ENCODE measurements at regions not wholly inside any gene's neighbourhood (a gene's known extent, or its start where the extent isn't known, plus 50 kb on each side); places are given as distances from the start of the nearest gene placed in this dataset.

GRCh38 chr2:217673627-217674026 lies 329.2 kb downstream of the TNS1 start:
- no peak overlapping the region for H3K27ac ChIP-seq

GRCh38 chr2:217672472-217672871 lies 330.3 kb downstream of the TNS1 start:
- Histone ChIP-seq H3K27me3 (no peaks in the 10 kb centered on the region), H3K36me3 (no peaks in the 10 kb centered on the region), H3K27ac (no peak overlapping the region), H4K20me1 (no peaks in the 10 kb centered on the region), H3K4me2 (no peak overlapping the region), H3K4me1 (peaks cover 0 to 6% (median 0%) of the 10 kb centered on the region in 10 experiments; a peak in 2 of 20 replicates), H3K9me3 (replicated peaks in 1 of 11) (peaks cover 0 to 8% (median 0%) of the 10 kb centered on the region in 11 experiments; a peak in 2 of 22 replicates), H3K4me3 (no peak overlapping the region), H3K9ac (no peak overlapping the region)
- no peak for TF ChIP-seq Cebpa-rat (IDR thresholded peaks at IDR 0.05)

More at GRCh38 chr2:217673627-217674026, 329.2 kb downstream of the TNS1 start:
- no peak for TF ChIP-seq Cebpa-rat (IDR thresholded peaks at IDR 0.05)
- no peaks in the 10 kb centered on the region for H3K27me3 ChIP-seq
- no peak overlapping the region for H3K4me3 ChIP-seq
- no peak overlapping the region for H3K9ac ChIP-seq
- H3K4me1 ChIP-seq, result peaks cover 0 to 6% (median 0%) of the 10 kb centered on the region in 10 experiments; a peak in 2 of 20 replicates
- H3K36me3 ChIP-seq, result no peaks in the 10 kb centered on the region
- H3K9me3 ChIP-seq (replicated peaks in 1 of 11), result peaks cover 0 to 8% (median 3%) of the 10 kb centered on the region in 11 experiments; a peak in 5 of 22 replicates
- no peaks in the 10 kb centered on the region for H4K20me1 ChIP-seq
- H3K4me2 ChIP-seq, result no peak overlapping the region

- TF ChIP-seq Cebpa-rat (IDR thresholded peaks at IDR 0.05), result no peak
- no peak overlapping the region for H3K4me2 ChIP-seq
These were observed 330.9 kb downstream of the TNS1 start for GRCh38 chr2:217671871-217672270.

GRCh38 chr2:217671075-217671474 lies 331.7 kb downstream of the TNS1 start:
- TF ChIP-seq Cebpa-rat (IDR thresholded peaks at IDR 0.05), result no peak
- H3K36me3 ChIP-seq, result no peaks in the 10 kb centered on the region

More at GRCh38 chr2:217671871-217672270, 330.9 kb downstream of the TNS1 start:
- Histone ChIP-seq H3K27ac (no peak overlapping the region), H3K36me3 (no peaks in the 10 kb centered on the region), H3K4me1 (peaks cover 0 to 6% (median 0%) of the 10 kb centered on the region in 10 experiments; a peak in 2 of 20 replicates), H3K4me3 (no peak overlapping the region), H3K27me3 (no peaks in the 10 kb centered on the region), H4K20me1 (no peaks in the 10 kb centered on the region), H3K9me3 (replicated peaks in 1 of 11) (peaks cover 0 to 8% (median 0%) of the 10 kb centered on the region in 11 experiments; a peak in 2 of 22 replicates), H3K9ac (no peak overlapping the region)

GRCh38 chr2:217669831-217670230 lies 333.0 kb downstream of the TNS1 start:
- TF ChIP-seq Cebpa-rat (IDR thresholded peaks at IDR 0.05), result no peak
- H3K27ac ChIP-seq, result no peak overlapping the region
- H3K4me2 ChIP-seq, result no peak overlapping the region

More at GRCh38 chr2:217671075-217671474, 331.7 kb downstream of the TNS1 start:
- Histone ChIP-seq H3K9ac (no peak overlapping the region), H3K27me3 (no peaks in the 10 kb centered on the region), H3K9me3 (replicated peaks in 1 of 11) (peaks cover 0 to 8% (median 0%) of the 10 kb centered on the region in 11 experiments; a peak in 2 of 22 replicates), H3K4me2 (peak overlapping the region in 3 of 11 experiments; percentile 7 to 22 (median 21); a peak in 3 of 22 replicates), H4K20me1 (no peaks in the 10 kb centered on the region), H3K4me1 (peaks cover 0 to 6% (median 0%) of the 10 kb centered on the region in 10 experiments; a peak in 2 of 20 replicates), H3K27ac (no peak overlapping the region), H3K4me3 (no peak overlapping the region)

GRCh38 chr2:217667512-217667911 lies 335.3 kb downstream of the TNS1 start:
- H3K27ac ChIP-seq, result no peak overlapping the region
- TF ChIP-seq Cebpa-rat (IDR thresholded peaks at IDR 0.05), result no peak

More at GRCh38 chr2:217669831-217670230, 333.0 kb downstream of the TNS1 start:
- no peak overlapping the region for H3K4me3 ChIP-seq
- no peaks in the 10 kb centered on the region for H4K20me1 ChIP-seq
- peaks cover 0 to 8% (median 0%) of the 10 kb centered on the region in 11 experiments; a peak in 2 of 22 replicates for H3K9me3 ChIP-seq (replicated peaks in 1 of 11)
- no peaks in the 10 kb centered on the region for H3K36me3 ChIP-seq
- peaks cover 0 to 7% (median 0%) of the 10 kb centered on the region in 11 experiments; a peak in 3 of 22 replicates for H3K27me3 ChIP-seq
- H3K4me1 ChIP-seq, result peaks cover 0 to 6% (median 0%) of the 10 kb centered on the region in 10 experiments; a peak in 2 of 20 replicates
- H3K9ac ChIP-seq, result no peak overlapping the region

GRCh38 chr2:217667035-217667434 lies 335.8 kb downstream of the TNS1 start:
- H3K4me1 ChIP-seq, result peaks cover 0 to 7% (median 1%) of the 10 kb centered on the region in 10 experiments; a peak in 10 of 20 replicates
- TF ChIP-seq Cebpa-rat (IDR thresholded peaks at IDR 0.05), result no peak
- no peaks in the 10 kb centered on the region for H3K9me3 ChIP-seq (replicated peaks in 1 of 11)
- H3K4me3 ChIP-seq, result no peak overlapping the region
- H3K9ac ChIP-seq, result no peak overlapping the region
- H4K20me1 ChIP-seq, result peaks cover 0 to 9% (median 0%) of the 10 kb centered on the region in 11 experiments; a peak in 4 of 22 replicates
- H3K27me3 ChIP-seq, result peaks cover 19 to 31% (median 22%) of the 10 kb centered on the region in 11 experiments
- H3K36me3 ChIP-seq, result no peaks in the 10 kb centered on the region
- H3K27ac ChIP-seq, result no peak overlapping the region
- no peak overlapping the region for H3K4me2 ChIP-seq

More at GRCh38 chr2:217667512-217667911, 335.3 kb downstream of the TNS1 start:
- peaks cover 16 to 27% (median 18%) of the 10 kb centered on the region in 11 experiments for H3K27me3 ChIP-seq
- no peak overlapping the region for H3K9ac ChIP-seq
- no peaks in the 10 kb centered on the region for H3K9me3 ChIP-seq (replicated peaks in 1 of 11)
- no peaks in the 10 kb centered on the region for H3K36me3 ChIP-seq
- peaks cover 0 to 4% (median 0%) of the 10 kb centered on the region in 11 experiments; a peak in 2 of 22 replicates for H4K20me1 ChIP-seq
- no peak overlapping the region for H3K4me3 ChIP-seq
- peaks cover 0 to 6% (median 0%) of the 10 kb centered on the region in 10 experiments; a peak in 2 of 20 replicates for H3K4me1 ChIP-seq
- no peak overlapping the region for H3K4me2 ChIP-seq

- no peaks in the 10 kb centered on the region for H3K9me3 ChIP-seq (replicated peaks in 1 of 11)
- no peak overlapping the region for H3K4me3 ChIP-seq
- H3K36me3 ChIP-seq, result no peaks in the 10 kb centered on the region
- peaks cover 26 to 38% (median 29%) of the 10 kb centered on the region in 11 experiments for H3K27me3 ChIP-seq
- peaks cover 7 to 14% (median 8%) of the 10 kb centered on the region in 10 experiments; a peak in 18 of 20 replicates for H3K4me1 ChIP-seq
- no peak overlapping the region for H3K27ac ChIP-seq
- TF ChIP-seq Cebpa-rat (IDR thresholded peaks at IDR 0.05), result no peak
- H3K9ac ChIP-seq, result no peak overlapping the region
- peaks cover 0 to 15% (median 0%) of the 10 kb centered on the region in 11 experiments; a peak in 5 of 22 replicates for H4K20me1 ChIP-seq
- H3K4me2 ChIP-seq, result no peak overlapping the region
These were observed 336.5 kb downstream of the TNS1 start for GRCh38 chr2:217666338-217666737.

GRCh38 chr2:217664761-217665160 lies 338.0 kb downstream of the TNS1 start:
- Histone ChIP-seq H3K9me3 (replicated peaks in 1 of 11) (no peaks in the 10 kb centered on the region), H3K36me3 (no peaks in the 10 kb centered on the region), H3K4me3 (no peak overlapping the region), H3K4me2 (no peak overlapping the region), H4K20me1 (peaks cover 0 to 30% (median 6%) of the 10 kb centered on the region in 11 experiments; a peak in 6 of 22 replicates), H3K9ac (no peak overlapping the region), H3K27me3 (peaks cover 33 to 54% (median 41%) of the 10 kb centered on the region in 11 experiments), H3K4me1 (peaks cover 18 to 22% (median 20%) of the 10 kb centered on the region in 10 experiments), H3K27ac (no peak overlapping the region)
- TF ChIP-seq Cebpa-rat (IDR thresholded peaks at IDR 0.05), result no peak

Measured in BLaER1 treated with 17β-estradiol and CSF1 and Interleukin-3, amounts not matched to agents 10 nM and 100 nM (cell line).